Astrocyte of the cerebellum (primary cell): ENCODE measurements at regions not wholly inside any gene's neighbourhood (a gene's known extent, or its start where the extent isn't known, plus 50 kb on each side); places are given as distances from the start of the nearest gene placed in this dataset.
A peak's percentile ranks its signal among the peaks of the same experiment; 100 is the strongest.

ENCODE experiments used
- DNase-seq: peaks from one replicate; pipeline ENCODE4 v3.0.0-alpha.2; 2011; ENCODE audit warnings: low read depth
- H3K4me3 ChIP-seq: 2 replicates; pipeline ENCODE4 v1.5.1; 2011; ENCODE audit warnings: mild to moderate bottlenecking, low read depth, low read length, moderate library complexity
- in situ Hi-C: cut with HindIII; loops from 2 replicates; pipeline ENCODE4 v1.10.0; 2017; ENCODE audit warnings: low sequenced_read_pairs
- TF ChIP-seq, protein P1 (sequence below): IDR thresholded peaks from 2 replicates; pipeline ENCODE4 v1.5.1; 2012; ENCODE audit warnings: low read length, low read depth, moderate library complexity, mild to moderate bottlenecking; ENCODE audit errors: missing control alignments

DNA sequence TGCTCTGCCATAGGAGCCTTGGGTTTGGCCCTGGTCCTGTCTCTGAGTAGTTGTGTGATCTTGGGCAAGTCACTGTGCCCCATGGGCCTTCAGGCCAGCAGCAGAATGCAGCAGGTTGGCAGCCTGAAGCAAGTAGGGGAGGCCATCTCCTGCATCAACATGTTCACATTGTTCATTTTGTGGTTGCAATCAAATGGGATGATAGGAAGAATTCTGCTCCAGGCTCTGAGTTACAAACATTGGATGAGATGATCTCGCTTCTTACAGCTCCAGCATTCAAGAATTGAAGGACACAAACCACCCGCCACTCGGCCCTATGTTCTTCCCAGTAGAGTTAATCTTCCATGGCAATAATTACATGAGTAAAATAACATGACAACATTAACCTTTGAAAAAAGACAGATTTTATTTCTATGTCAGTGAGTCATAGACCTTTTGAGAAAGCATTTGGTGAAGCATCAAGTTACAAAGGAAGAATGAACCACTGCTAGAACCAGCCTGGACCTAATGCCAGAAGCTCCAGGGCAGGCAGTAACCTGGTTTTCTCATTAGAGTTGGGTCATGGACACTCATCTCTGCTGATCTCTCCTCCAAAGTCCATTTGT lies 308.3 kb upstream of the NCAM1 start:
- TF ChIP-seq, protein P1, sequence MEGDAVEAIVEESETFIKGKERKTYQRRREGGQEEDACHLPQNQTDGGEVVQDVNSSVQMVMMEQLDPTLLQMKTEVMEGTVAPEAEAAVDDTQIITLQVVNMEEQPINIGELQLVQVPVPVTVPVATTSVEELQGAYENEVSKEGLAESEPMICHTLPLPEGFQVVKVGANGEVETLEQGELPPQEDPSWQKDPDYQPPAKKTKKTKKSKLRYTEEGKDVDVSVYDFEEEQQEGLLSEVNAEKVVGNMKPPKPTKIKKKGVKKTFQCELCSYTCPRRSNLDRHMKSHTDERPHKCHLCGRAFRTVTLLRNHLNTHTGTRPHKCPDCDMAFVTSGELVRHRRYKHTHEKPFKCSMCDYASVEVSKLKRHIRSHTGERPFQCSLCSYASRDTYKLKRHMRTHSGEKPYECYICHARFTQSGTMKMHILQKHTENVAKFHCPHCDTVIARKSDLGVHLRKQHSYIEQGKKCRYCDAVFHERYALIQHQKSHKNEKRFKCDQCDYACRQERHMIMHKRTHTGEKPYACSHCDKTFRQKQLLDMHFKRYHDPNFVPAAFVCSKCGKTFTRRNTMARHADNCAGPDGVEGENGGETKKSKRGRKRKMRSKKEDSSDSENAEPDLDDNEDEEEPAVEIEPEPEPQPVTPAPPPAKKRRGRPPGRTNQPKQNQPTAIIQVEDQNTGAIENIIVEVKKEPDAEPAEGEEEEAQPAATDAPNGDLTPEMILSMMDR, result no peak
- in situ Hi-C loops, result no loop called here
- H3K4me3 ChIP-seq, result no peak overlapping the region
- DNase-seq, result peak; percentile 45

GRCh38 chr11:112655371-112655770 lies 305.8 kb upstream of the NCAM1 start:
- H3K4me3 ChIP-seq, result no peak overlapping the region
- in situ Hi-C loops, result no loop called here
- DNase-seq, result peak; percentile 57
- TF ChIP-seq, protein P1, result no peak

DNA sequence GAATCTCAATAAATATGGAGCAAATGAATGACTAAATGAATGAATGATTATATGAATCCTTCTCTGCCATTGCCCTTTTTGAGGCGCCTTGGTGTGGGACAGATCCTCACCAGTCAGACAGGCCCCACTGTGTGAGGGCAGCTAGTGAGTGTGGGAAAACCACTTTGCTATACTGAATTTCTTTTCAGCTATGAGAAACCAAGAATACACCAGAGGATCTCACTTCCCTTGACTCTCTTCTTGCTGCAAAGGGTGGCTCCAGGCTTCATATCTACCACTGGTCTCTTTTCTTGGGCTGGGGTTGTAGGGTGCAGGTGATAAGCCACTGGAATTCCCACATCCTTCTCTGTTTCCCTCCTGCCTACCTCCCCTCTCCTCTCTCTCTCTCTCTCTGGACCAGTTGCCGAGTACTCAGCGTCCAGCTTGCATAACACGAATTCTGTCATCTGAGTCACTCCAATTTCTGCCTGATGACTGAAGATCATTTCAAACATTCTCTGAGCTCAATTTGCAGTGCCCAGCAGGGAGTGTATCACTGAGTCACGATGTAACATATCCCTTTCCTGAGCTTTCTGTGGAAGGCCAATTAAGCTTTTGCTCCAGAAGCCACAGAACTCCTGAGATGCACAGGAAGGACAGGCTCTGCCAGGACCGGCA lies 304.3 kb upstream of the NCAM1 start:
- H3K4me3 ChIP-seq, result no peak overlapping the region
- in situ Hi-C loops, result no loop called here
- TF ChIP-seq, protein P1, result no peak
- DNase-seq, result peak; percentile 77

- no peak overlapping the region for H3K4me3 ChIP-seq
- no peak for DNase-seq
- TF ChIP-seq, protein P1, result no peak
- in situ Hi-C loops, result no loop called here
These were observed 302.8 kb upstream of the NCAM1 start for GRCh38 chr11:112658431-112658878.

DNA sequence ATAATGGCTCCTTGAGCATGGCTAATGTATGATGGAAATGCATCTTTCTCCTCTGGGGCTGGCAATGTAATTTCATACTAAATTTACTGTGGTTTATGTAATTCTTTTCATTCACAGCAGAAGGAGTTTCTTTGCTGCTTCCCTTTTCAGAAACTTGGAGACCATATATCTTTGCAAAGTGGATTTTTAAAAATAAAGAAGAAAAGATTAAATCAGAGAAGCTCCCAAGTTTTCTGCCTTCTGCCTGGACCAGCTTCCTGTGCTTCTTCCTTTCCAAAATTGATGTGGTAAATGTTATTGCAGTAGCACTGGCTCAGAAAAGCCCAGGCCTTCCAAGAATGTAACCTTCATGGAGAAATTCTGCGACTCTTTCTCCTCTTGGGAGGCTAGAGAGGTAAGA lies 300.1 kb upstream of the NCAM1 start:
- no peak overlapping the region for H3K4me3 ChIP-seq
- TF ChIP-seq, protein P1, result no peak
- in situ Hi-C loops, result no loop called here
- DNase-seq, result no peak

DNA sequence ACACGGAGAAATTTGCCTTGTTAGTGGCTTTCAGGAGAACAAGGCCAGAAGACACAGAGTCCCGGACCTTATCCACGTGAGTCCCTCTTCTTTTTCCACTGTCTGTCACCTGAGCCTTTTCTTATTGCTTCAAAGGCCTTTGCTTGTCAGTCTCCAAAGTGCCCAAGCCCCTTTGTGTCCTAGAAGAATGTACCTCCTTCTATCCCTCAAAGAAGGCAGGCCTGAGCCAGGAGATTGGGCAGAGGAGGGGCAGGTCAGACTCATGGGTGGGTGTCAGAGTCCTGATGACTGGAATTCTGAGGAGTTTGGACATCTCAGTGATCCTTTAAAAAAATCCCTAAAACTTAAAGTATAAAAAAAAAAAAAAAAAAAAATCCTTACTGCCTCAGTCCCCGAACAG lies 299.6 kb upstream of the NCAM1 start:
- in situ Hi-C loops, result no loop called here
- TF ChIP-seq, protein P1, result no peak
- H3K4me3 ChIP-seq, result no peak overlapping the region
- DNase-seq, result no peak
